GM21447 (cell line): ENCODE measurements at regions not wholly inside any gene's neighbourhood (a gene's known extent, or its start where the extent isn't known, plus 50 kb on each side); places are given as distances from the start of the nearest gene placed in this dataset.
"Not testable (repeated sequence)": the region's sequence is repeated elsewhere in the genome, so short reads cannot be mapped to it uniquely, and the experiment has no call there.

Experiments
- ATAC-seq: cut with Tn5 transposase; IDR thresholded peaks from one replicate; pipeline ENCODE4 v1.9.1; 2021; ENCODE audit not compliant: unreplicated experiment

DNA sequence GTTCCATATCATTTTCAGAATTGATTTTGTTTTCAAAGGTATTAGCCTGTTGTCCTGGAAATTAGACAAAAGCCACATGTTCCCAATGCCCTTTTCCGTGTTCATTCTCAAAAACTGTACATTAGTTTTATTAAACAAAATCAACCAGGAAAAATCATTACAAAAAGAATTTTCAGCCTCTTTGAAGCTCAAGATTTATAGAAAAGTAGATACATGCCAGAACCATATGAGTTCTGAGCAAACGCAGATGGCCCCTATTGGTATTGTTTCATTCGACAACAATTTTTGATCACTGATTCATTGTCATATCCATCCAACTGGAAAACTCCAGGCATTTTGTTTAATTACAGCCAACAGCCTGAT, 148.5 kb upstream of the GRAMD2B start:
- no peak for ATAC-seq

DNA sequence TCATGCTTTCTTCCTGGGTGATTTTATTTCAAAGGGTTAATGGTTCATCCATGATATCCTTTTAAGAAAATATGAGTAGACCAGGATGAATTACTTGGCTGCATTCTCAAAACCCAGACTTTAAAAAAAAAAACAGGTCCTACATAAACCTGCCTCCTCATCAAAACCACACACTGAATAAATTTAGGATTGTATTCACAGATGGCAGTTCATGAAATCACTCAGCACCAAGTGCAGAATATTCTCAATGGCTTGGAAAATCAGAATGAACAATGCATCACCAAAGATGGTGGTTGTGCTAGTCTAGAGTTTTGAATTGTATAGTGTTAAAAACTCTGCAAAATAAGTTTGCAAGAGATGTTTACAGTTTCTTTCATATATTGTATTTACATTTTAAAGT, 145.4 kb upstream of the GRAMD2B start:
- ATAC-seq = no peak

DNA sequence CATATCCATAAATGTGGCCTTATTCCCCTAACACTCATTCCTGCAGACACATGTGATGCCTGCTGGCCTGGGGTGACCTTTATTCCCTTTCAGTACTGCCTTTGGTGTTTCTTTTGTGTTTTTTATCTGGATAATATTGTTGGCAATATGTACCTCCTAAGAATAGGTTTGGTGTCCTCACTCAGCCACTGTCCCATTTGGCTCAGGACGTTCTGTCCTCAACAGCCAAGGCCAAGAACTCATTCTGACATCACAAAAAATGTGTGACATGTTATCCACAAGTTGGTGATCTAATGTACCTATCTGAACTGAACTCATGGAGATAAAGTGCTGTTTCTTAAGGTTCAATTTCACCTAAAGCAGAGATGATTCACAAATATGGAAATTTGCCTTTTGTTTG, 142.9 kb upstream of the GRAMD2B start:
- ATAC-seq = no peak

DNA sequence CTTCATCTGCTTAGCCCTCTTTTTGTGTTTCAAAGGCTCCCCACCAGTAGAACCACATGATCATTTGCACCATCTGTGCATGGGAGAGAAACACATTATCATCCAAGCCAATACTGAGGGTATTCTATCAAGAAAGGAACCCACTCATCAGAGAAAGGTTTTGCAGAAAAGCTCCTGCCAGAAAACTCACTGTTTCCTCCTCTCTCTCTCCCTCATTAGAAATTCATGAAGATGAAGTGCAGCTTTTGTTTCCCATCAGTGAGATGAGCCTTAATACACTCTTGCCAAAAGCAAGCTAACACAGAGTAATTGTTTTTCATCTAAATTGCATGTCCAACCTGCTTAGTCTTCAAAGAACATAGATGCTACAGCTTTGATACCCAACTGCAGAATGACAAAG, 142.4 kb upstream of the GRAMD2B start:
- ATAC-seq = no peak

DNA sequence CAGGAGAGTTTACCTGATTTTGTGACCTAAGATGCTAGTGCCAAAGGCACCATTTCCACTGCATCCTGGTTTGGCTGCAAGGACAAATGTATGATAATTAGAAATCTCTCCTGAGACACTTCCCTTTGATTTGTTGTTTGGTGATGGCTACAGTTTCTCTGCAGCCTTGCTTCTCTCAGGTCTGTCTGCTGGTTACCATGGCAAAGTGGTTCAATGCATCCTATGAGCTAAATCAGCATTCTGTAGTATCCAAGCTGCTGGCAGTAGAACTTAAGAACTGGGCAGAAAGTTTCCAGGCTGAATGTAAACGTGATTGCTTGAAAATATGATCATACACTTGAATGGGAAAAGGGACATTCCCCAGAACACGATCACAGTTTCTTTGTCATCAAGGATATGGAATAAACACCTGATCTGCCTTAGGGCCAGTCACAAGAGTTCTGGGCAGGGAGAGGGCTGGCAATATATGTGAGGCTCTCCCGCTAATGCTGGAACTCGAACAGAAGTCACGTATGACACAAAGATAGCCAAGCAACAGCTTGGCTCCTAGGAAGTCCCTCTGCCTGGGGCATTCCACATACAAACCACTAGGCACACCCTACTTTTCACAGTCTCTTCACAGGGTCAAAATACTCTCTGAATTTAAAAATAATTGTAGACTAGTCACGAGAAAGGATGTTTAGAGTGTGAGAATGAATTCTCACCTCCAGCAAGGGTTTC, 138.1 kb upstream of the GRAMD2B start:
- ATAC-seq = no peak

DNA sequence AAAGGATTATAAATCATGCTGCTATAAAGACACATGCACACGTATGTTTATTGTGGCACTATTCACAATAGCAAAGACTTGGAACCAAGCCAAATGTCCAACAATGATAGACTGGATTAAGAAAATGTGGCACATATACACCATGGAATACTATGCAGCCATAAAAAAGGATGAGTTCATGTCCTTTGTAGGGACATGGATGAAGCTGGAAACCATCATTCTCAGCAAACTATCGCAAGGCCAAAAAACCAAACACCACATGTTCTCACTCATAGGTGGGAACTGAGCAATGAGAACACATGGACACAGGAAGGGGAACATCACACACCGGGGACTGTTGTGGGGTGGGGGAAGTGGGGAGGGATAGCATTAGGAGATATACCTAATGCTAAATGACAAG, 127.1 kb upstream of the GRAMD2B start:
- ATAC-seq = not testable (repeated sequence)

DNA sequence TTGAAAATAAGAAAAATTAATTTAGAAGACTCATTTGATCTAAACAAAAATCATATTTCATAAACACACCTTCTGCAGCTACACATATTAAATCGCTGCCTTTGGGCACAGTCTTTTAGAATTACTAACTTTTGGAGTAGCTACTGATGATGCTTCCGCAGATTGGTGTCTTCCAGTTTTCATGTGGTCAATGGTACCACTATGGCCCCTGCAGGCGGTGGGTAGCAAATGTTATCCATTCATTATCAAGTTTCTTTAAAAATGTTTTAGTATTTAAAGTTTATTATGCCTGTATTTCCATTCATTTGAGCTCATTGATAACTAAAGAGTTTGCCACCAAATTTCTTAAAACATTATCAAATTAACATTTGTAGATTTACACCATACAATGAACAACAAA, 122.9 kb upstream of the GRAMD2B start:
- ATAC-seq = no peak

DNA sequence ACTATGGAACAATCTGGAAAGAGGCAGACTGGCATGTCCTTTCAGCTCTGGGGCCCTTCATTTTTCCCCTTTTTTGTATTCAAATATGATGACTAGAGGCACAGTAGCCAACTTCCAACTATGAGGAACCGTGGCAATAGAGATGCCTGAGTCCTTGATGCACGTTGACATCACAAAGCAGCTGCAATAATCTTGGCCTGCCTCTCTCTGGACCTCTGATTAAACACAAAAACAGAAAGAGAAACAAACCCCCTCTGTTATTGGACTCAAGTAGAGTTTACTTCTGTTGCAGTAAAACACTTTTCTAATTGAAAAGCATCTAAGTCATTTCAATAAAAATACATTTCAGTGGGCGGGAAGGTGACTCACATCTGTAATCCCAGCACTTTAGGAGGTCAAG, 122.2 kb upstream of the GRAMD2B start:
- no peak for ATAC-seq

DNA sequence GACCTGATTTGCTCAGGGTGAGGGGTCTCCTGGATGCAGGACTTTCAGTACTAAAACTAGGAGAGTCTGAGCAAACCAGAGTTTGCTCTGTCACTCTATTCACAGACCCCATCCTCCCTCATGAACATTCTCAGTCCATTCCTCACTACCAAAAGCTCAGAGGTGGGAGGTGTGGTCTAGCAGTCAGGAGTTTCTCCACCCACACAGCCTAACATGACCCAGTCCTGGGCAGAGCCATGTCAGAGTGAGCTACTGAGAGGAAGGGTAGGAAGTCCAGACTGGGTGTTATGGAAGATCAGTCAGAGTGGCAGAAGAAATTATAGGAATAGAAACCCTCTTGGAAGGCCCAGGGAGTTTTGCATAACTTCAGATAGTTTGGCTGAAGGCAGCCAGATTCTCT, 113.3 kb upstream of the GRAMD2B start:
- no peak for ATAC-seq

DNA sequence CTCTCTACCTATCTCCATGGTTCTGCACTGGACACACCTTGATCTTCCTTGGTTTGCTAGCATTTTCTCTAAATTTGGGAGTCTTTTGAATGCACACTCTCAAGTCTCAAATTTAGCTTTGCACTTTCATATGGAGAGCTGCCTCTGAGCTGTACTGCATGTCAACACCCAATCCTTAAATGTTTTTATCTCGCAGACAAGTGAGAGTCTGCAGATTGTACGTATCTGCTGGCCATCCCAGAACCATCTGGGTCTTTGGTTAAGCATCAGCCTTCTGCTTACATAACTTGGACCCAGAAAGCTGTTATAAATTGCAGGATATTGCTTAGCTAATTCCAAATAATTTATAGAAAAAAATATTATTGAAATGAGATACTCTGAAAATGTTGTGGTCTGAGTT, 111.4 kb upstream of the GRAMD2B start:
- ATAC-seq = no peak

DNA sequence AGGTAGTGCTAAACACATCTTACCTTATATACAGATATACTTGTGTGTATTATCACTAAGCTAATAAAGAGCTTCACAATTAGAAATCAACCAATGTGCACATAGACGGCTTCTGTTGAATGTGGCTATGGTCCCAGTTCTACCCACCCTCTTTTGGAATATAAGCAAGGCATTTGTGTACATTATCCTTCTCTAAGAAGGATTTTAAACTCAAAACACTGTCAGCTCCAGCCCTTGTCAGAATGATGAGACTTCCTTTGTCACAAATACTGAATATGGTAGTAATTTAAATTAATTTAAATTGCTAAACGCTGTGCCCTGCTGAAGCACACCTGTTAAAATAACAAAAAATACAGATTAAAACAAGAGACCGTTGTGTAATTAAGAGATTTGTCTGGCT, 107.9 kb upstream of the GRAMD2B start:
- no peak for ATAC-seq

DNA sequence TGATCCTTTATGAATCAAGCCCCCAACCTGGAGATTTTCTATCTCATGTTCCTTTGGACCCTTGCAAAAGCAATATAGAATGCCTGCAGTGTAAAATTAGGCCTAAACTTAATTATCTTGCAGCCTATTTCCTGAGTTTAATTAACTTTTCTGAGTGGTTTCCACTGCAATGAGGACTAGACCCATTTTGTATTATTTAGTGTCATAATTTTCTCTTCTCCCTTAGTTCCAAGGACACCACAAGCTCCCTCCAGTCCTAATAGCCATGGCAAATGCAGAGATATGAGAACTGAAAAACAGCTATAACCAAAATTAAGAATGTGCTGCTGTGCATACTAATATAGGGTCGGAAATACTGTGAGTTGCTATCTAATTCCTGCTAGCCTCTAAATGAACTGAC, 90.9 kb upstream of the GRAMD2B start:
- no peak for ATAC-seq

DNA sequence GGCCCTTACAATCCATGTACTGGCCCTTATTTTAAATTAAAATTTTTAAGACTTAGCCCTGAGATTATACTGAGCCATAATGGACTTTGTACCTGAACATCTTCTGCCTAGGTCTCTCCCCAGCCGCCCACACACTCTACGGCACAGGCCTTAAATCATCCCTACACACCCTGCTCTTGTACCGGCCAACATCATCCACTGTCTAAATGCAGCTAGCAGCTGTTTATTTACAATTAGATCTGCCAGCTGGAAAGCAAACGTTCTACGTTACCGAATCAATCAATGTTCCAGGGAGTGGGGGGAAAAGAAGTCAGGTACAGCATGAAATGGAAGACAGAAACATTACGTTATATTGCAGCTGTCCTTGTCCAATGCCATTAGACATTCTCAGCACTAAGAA, 88.4 kb upstream of the GRAMD2B start:
- no peak for ATAC-seq

DNA sequence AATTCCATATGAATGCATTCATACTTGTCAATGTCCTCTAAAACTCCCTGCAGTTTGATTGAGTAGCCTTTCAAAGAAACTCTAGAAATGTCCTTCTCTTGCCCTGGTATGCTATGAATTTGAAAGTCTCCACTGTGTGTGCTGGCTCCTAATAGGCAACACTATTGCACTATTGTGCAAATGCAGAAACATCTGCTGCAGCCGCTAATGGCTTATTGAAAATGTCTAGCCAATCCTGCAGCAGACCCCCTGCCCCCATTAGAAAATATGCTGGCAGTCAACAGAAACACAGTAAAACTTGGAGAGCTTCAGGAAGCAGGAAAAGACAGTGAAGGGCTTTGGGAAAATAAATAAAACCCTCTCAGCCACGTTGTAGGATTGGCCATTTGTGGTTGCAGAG, 87.3 kb upstream of the GRAMD2B start:
- ATAC-seq = no peak

DNA sequence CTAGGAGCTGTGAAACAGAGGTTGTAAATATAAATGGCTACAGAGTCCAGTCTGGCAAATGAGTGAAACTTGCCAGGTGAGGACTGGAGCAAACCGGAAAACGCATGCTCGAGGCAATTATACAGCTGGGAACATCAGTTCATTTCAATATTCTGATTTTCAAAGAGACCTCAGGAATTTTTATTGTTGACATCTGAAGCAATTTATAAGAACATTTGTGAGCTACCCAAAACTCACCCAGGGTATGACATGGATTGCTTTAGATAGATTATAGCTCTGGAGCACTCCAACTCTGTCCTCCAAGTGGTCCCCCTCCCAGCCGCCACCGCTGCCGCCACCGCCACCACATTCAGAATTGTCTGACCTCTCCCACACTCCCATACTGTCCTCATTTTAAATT, 84.6 kb upstream of the GRAMD2B start:
- ATAC-seq = no peak

DNA sequence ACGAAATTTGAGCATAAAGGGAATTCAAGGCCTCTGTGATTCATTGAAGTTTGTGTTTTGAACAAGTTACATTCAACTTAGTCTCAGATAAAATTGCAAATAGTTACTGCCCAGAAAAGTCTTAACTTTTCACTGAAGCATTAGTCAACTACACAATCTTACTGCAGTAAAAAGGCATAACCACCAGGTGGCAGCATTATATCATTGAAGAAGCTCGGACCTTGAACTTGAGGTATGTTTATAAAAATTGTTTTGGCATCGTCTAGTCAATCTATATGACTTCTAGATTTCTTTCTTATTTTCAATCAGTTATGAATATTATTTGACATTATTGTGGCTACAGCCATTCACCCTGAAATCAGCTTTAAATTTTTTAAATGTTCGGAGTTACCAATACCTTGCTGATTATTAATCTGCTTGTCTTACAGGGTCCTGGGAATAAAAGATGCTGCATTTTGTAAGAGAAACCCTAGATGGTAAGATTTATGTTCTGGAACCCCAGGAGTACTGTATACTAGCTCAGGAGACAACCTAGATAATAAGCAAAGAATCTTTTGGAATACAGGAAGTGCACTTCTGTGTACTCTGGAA, 83.9 kb upstream of the GRAMD2B start:
- ATAC-seq = peak; percentile 66

DNA sequence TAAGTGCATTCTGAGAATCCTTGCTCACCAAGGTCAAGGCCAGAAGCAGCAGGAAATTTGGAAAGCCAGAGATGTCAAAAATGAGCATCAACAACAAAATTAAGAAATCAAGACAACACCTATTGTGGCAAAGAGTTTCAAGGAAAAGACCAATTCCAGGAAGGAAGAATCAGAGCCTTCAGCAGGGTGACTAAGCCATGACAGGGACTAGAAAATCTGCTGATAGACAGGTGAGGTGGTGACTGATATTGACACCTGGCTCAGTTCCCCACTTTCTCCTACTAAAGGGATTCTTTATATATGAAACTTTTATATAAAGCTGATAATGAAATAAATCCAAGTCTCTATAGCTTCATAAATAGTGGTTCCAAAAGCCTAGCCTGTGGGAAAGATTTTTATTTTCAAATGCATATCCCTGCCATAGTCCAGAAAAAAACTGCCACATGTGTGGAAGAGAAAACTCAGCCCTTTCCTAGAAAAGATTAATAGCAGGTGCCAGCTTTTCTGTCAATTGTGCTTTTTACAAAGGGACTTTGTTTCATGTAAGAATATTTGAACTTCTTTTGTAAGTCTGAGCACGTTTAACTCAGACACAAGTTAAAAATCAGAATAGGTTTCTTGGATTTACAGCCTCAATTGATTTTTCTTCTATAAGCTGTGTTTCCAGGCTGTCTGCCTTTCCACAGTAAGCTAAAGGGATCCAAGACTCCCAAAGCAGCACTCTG, 81.1 kb upstream of the GRAMD2B start:
- ATAC-seq = no peak

DNA sequence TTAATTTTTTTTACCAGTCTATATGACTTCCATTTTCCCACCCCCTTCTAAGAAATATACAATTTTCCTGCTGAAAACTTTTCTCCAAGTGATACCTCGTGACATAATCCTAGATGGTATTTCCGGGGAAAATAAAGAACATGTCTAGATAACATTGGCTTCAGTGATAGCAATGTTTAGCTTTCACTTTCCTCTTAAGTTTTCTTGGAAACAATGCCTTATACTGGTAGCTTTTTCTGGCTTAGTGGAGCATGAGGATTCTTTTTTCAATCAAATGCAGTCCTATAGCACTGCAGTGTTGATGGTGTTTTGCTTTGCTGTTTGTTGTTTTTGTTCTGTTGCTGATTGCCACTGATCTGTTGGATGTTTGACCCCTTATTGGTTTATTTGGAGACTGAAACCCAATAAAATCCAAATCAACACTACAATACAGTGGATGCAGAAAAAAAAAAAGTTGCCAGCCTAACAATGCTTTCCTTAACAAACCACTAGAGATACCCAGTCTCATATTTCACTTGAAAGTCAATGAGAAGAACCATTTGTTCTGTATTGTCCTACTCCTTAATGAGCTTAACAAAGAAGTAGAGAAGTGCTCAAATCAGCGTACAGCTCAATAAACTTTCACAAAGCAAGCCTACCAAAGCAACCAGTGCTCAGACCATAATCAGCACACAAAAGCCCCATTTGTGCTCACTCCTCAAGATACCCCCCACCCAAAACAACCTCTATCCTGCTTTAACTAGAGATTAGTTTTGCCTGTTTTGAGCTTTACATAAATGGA, 74.2 kb upstream of the GRAMD2B start:
- ATAC-seq = no peak

DNA sequence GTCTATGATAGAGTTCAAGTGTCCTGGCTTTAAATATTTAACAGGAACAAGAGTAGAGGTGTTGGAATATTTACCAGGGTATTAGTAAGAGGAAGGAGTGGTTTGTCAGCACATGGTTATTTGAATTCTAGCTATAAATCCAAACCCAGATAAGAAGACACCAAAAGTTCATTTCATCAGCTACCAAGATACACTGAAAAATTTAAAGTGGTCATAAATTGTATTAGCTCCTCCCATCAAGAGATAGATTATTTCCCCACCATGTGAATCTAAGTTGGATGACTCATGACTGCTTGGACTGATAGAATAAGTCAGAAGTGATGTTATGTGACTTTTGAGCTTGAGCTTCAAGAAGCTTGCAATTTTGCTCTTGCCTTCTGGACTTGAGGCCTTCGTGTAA, 72.1 kb upstream of the GRAMD2B start:
- ATAC-seq = no peak

DNA sequence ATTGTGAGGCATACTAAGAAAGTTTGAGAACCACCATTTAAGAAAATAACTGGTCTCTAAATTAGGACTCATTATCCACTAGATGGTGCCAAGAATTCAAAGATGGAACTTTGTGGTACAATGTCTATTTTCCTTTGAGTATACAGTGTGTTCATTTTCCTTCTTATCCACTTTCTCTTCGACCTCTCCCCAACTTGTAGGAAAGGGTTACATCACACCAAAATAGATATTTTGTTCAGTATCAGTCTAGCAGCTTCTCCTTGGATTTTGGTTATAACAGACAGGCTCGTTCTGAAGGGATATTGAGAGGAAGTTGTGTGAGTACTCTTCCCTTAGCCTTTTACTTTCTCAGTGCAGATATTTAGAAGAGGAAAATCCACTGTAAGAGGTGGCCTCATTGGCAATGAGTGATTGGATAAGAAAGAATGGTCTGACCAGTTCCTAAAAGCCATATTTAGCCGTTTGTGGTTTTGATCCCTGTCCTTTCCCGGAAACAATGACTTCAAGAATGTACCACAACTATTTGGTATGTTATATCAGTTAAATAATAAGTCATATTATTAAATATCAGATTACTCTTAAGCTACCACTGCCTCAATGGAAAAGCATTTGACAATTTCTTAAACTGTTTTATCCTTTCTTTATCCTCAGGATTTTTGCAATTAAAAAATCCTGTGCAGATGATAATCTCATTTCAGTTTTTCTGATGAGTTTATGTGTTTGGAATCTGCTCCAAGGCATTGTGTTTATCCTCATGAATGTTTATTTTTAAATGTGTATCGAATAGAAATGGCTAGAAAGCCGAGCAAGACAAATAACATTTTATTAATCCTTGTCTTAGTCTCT, 69.0 kb upstream of the GRAMD2B start:
- no peak for ATAC-seq
